Central memory CD8-positive, alpha-beta T cell (primary cell): ENCODE measurements at regions not wholly inside any gene's neighbourhood (a gene's known extent, or its start where the extent isn't known, plus 50 kb on each side); places are given as distances from the start of the nearest gene placed in this dataset.
"Not testable (repeated sequence)": the region's sequence is repeated elsewhere in the genome, so short reads cannot be mapped to it uniquely, and the experiment has no call there.

Source experiments
- ATAC-seq: fragments of 150-1000 bp; cut with Tn5 transposase; replicated peaks from 2 replicates; pipeline ENCODE4 v1.10.0; 2022; ENCODE audit warnings: mild to moderate bottlenecking, moderate FRiP score, moderate number of reproducible peaks; ENCODE audit not compliant: poor library complexity, severe bottlenecking; ENCODE audit errors: extremely low read depth
- DNase-seq, 2 donors: peaks; one replicate each; pipeline ENCODE4 v3.0.0; 2021; ENCODE audit warnings: low spot score in 2 of 2
- H3K27ac Mint-ChIP-seq: one replicate; pipeline ENCODE4 v1.8.0; 2022; ENCODE audit warnings: low read depth, mild to moderate bottlenecking, moderate library complexity, mixed read lengths
- H3K27me3 Mint-ChIP-seq: one replicate; pipeline ENCODE4 v1.8.0; 2022; ENCODE audit warnings: mixed read lengths
- H3K36me3 Mint-ChIP-seq: one replicate; pipeline ENCODE4 v1.8.0; 2022; ENCODE audit warnings: mild to moderate bottlenecking, moderate library complexity, mixed read lengths; ENCODE audit not compliant: insufficient read depth
- H3K4me1 Mint-ChIP-seq: one replicate; pipeline ENCODE4 v1.8.0; 2022; ENCODE audit warnings: mixed read lengths
- H3K4me3 Mint-ChIP-seq: one replicate; pipeline ENCODE4 v1.8.0; 2022; ENCODE audit warnings: mild to moderate bottlenecking, moderate library complexity, mixed read lengths
- H3K9me3 Mint-ChIP-seq: one replicate; pipeline ENCODE4 v1.8.0; 2022; ENCODE audit warnings: mixed read lengths

DNA sequence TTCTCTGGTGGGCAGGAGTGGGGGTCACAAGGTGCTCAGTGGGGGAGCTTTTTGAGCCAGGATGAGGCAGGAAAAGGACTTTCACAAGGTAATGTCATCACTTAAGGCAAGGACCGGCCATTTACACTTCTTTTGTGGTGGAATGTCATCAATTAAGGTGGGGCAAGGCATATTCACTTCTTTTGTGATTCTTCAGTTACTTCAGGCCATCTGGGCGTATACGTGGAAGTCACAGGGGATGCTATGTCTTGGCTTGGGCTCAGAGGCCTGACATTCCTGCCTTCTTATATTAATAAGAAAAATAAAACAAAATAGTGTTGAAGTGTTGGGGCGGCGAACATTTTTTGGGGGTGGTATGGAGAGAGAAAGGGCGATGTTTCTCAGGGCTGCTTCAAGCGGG lies 179.5 kb downstream of the CD83 start:
- H3K36me3 Mint-ChIP-seq, H3K4me1 Mint-ChIP-seq, DNase-seq, ATAC-seq, H3K4me3 Mint-ChIP-seq, H3K27ac Mint-ChIP-seq, H3K9me3 Mint-ChIP-seq: not testable (repeated sequence)
- H3K27me3 Mint-ChIP-seq = peaks cover 15% of the 10 kb centered on the region

DNA sequence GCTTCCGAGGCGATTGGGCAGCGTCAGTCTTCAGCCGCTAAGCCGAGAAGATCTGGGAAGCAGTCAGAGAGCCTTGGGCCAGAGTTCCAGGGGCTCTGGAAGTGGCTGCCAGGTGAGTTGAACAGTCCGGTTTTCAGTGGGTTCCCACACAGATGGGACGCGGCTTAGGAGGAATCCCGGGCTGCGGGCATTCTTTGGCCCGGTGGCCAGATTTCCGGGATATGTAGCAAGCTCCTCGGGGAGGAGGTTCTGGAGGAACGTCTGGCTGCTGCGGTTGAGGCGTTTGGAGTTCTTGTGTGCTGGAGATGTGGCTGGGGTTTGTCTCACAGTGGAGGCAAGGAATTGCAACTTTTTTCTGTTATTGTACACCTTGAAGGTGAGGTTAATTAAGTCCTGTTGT lies 182.6 kb downstream of the CD83 start:
- not testable (repeated sequence) for DNase-seq, H3K9me3 Mint-ChIP-seq, H3K36me3 Mint-ChIP-seq, ATAC-seq, H3K4me1 Mint-ChIP-seq, H3K27ac Mint-ChIP-seq, H3K4me3 Mint-ChIP-seq
- H3K27me3 Mint-ChIP-seq = peaks cover 14% of the 10 kb centered on the region

GRCh38 chr6:14300721-14301120 lies 183.1 kb downstream of the CD83 start:
- not testable (repeated sequence) for ATAC-seq, H3K36me3 Mint-ChIP-seq, H3K4me1 Mint-ChIP-seq, H3K4me3 Mint-ChIP-seq, DNase-seq, H3K27ac Mint-ChIP-seq, H3K9me3 Mint-ChIP-seq
- H3K27me3 Mint-ChIP-seq = peaks cover 14% of the 10 kb centered on the region

GRCh38 chr6:14301477-14301876 lies 183.9 kb downstream of the CD83 start:
- H3K27me3 Mint-ChIP-seq = peaks cover 14% of the 10 kb centered on the region
- H3K4me1 Mint-ChIP-seq, H3K27ac Mint-ChIP-seq, H3K4me3 Mint-ChIP-seq, H3K36me3 Mint-ChIP-seq, H3K9me3 Mint-ChIP-seq, ATAC-seq, DNase-seq: not testable (repeated sequence)

GRCh38 chr6:14305131-14305530 lies 187.6 kb downstream of the CD83 start:
- Mint-ChIP-seq H3K27ac (no peak overlapping the region), H3K4me1 (no peaks in the 10 kb centered on the region), H3K36me3 (no peaks in the 10 kb centered on the region), H3K4me3 (no peak overlapping the region), H3K9me3 (no peaks in the 10 kb centered on the region), H3K27me3 (peaks cover 14% of the 10 kb centered on the region)
- DNase-seq (no peak), ATAC-seq (no peak)

DNA sequence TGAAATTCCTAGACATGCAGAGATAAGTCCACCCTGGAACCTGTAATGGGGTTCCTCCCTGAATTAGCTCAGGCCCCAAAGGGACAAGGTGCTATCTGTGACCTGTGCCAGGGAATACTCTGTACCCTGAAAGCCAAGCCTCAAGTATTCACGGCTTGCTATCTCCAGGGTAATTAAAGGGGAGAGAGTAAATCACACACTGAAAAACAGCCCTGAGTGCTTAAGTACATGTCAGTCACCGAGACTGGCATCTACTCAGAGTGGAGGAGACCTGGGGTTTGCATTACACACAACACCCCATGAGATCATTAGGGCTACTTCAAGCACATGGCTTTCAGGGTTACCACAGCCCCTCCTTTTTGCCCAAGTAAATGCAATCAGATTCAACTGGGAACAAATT lies 188.1 kb downstream of the CD83 start:
- H3K9me3 Mint-ChIP-seq = no peaks in the 10 kb centered on the region
- ATAC-seq = no peak
- DNase-seq = no peak
- no peaks in the 10 kb centered on the region for H3K4me1 Mint-ChIP-seq
- H3K27ac Mint-ChIP-seq = no peak overlapping the region
- H3K27me3 Mint-ChIP-seq = peaks cover 14% of the 10 kb centered on the region
- H3K36me3 Mint-ChIP-seq = no peaks in the 10 kb centered on the region
- no peak overlapping the region for H3K4me3 Mint-ChIP-seq

- Mint-ChIP-seq H3K27ac (no peak overlapping the region), H3K9me3 (no peaks in the 10 kb centered on the region), H3K36me3 (no peaks in the 10 kb centered on the region), H3K4me1 (no peaks in the 10 kb centered on the region), H3K27me3 (peaks cover 10% of the 10 kb centered on the region), H3K4me3 (no peak overlapping the region)
- no peak for ATAC-seq
- no peak for DNase-seq
Measured at GRCh38 chr6:14306151-14306906, 188.8 kb downstream of the CD83 start.

DNA sequence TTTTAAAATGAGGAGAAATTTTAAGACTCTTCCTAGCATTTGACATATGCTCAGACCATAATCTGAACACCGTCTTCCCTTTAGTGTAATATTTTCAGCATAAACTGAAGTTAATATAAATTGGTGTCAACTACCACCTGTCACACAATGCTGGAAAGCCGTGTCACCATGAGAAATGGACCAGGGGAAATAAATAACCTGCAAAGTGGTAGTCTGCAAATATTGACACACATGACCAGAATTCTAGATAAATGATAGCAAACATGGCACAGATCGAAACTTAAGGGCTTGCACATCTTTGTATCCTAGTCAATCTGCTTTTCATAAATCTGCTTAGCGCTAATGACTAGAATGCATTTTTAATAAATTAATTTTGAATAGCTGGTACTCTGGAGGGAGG lies 191.9 kb downstream of the CD83 start:
- DNase-seq (no peak), ATAC-seq (no peak)
- Mint-ChIP-seq H3K27ac (no peak overlapping the region), H3K27me3 (no peaks in the 10 kb centered on the region), H3K9me3 (no peaks in the 10 kb centered on the region), H3K4me3 (no peak overlapping the region), H3K4me1 (no peaks in the 10 kb centered on the region), H3K36me3 (no peaks in the 10 kb centered on the region)

- Mint-ChIP-seq H3K4me1 (no peaks in the 10 kb centered on the region), H3K4me3 (no peak overlapping the region), H3K27ac (no peak overlapping the region), H3K9me3 (no peaks in the 10 kb centered on the region), H3K27me3 (no peaks in the 10 kb centered on the region), H3K36me3 (no peaks in the 10 kb centered on the region)
- no peak for DNase-seq
- ATAC-seq = no peak
Measured at GRCh38 chr6:14309951-14310445, 192.4 kb downstream of the CD83 start.

DNA sequence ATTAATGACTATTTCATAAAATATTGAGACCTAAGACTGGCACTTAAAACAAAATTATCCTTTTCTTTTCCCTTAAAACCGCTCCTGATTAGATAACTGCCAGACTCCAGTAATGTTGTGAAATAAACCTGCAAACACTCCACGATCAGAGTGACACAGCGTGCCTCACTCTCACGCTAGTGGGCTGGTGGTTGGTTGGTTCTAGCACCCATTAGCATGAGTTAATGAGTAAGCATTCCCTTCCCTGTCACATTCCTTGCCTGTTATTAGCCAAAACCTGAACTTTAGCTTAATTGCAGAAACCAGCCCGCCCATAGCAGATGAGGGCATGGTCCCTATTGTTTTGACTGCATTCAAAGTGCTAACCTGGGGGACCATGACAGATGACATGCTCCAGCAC lies 193.4 kb downstream of the CD83 start:
- DNase-seq (no peak), ATAC-seq (no peak)
- no peaks in the 10 kb centered on the region for H3K4me1 Mint-ChIP-seq
- H3K27me3 Mint-ChIP-seq = no peaks in the 10 kb centered on the region
- H3K9me3 Mint-ChIP-seq = no peaks in the 10 kb centered on the region
- no peak overlapping the region for H3K4me3 Mint-ChIP-seq
- no peak overlapping the region for H3K27ac Mint-ChIP-seq
- no peaks in the 10 kb centered on the region for H3K36me3 Mint-ChIP-seq

- DNase-seq (no peak), ATAC-seq (no peak)
- H3K36me3 Mint-ChIP-seq = no peaks in the 10 kb centered on the region
- H3K27ac Mint-ChIP-seq = no peak overlapping the region
- no peak overlapping the region for H3K4me3 Mint-ChIP-seq
- no peaks in the 10 kb centered on the region for H3K9me3 Mint-ChIP-seq
- no peaks in the 10 kb centered on the region for H3K4me1 Mint-ChIP-seq
- H3K27me3 Mint-ChIP-seq = no peaks in the 10 kb centered on the region
Measured at GRCh38 chr6:14312587-14312986, 195.0 kb downstream of the CD83 start.

DNA sequence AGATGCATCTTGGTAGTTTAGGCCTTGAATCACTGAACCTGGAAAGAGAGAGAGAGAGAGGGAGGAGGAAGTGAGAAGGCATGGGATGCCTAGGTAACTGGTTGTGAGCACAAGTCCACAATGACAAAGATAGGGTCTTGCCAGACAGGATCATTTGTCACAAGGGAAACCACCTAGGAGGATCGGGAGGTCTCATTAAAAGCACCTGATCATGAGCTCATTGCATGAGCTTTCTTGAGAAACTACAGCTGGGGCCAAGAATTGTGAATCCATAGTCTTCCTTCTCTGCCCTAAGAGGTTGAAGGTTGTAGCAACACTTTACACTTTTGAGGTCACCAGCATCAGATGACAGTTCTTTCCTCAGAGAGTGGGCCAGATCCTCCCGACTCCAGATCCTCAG lies 195.7 kb downstream of the CD83 start:
- Mint-ChIP-seq H3K4me1 (no peaks in the 10 kb centered on the region), H3K9me3 (no peaks in the 10 kb centered on the region), H3K27ac (no peak overlapping the region), H3K27me3 (no peaks in the 10 kb centered on the region), H3K36me3 (no peaks in the 10 kb centered on the region), H3K4me3 (no peak overlapping the region)
- DNase-seq = no peak
- ATAC-seq = no peak

DNA sequence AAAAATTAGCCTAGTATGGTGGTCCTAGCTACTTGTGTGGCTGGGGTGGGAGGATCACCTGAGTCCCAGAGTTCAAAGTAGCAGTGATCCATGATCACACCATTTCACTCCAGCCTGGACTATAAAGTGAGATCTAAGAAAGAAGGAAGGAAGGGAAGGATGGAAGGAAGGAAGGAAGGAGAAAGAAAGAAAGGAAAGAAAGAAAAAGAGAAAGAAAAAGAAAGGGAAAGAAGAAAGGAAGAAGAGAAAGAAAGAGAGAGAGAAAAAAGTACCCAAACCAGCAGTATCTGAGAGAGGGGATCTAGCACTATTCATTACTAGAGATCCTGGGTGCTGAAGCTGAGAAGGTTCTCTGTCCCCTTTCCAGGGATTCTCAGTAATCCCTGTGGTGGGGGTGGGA lies 197.8 kb downstream of the CD83 start:
- no peak overlapping the region for H3K27ac Mint-ChIP-seq
- DNase-seq (no peak), ATAC-seq (no peak)
- H3K27me3 Mint-ChIP-seq = no peaks in the 10 kb centered on the region
- no peaks in the 10 kb centered on the region for H3K4me1 Mint-ChIP-seq
- H3K4me3 Mint-ChIP-seq = no peak overlapping the region
- H3K36me3 Mint-ChIP-seq = no peaks in the 10 kb centered on the region
- H3K9me3 Mint-ChIP-seq = no peaks in the 10 kb centered on the region
